ENCODE measurements at regions not wholly inside any gene's neighbourhood (a gene's known extent, or its start where the extent isn't known, plus 50 kb on each side); places are given as distances from the start of the nearest gene placed in this dataset.

DNA sequence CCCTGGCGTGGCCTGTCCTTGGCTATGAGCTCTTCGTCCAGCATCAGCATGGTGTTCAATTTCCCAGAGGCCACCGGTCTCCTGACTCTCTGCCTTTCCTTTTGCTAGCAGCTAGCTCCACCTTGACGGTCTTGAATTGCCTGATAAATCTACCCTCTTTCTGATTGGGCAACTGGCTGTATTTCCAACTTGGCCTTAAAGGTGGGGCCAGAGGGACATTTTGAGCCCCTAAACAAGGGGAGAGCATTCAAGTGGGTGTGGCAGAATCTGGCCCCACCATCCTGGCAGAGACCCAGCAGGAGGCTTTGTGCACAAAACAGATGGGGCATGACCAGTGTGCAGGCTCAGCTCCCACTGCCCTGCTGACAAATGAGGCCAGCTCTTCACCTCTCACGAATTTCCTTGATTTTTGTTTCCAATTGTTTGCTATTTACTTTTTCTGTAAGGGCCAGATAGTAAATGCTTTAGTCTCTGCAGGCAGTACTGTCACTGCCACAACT lies 148.9 kb upstream of the VSTM2B start:
- H3K27ac Mint-ChIP-seq = no peak overlapping the region
- H3K9me3 Mint-ChIP-seq = no peaks in the 10 kb centered on the region
- TF ChIP-seq, protein P1, sequence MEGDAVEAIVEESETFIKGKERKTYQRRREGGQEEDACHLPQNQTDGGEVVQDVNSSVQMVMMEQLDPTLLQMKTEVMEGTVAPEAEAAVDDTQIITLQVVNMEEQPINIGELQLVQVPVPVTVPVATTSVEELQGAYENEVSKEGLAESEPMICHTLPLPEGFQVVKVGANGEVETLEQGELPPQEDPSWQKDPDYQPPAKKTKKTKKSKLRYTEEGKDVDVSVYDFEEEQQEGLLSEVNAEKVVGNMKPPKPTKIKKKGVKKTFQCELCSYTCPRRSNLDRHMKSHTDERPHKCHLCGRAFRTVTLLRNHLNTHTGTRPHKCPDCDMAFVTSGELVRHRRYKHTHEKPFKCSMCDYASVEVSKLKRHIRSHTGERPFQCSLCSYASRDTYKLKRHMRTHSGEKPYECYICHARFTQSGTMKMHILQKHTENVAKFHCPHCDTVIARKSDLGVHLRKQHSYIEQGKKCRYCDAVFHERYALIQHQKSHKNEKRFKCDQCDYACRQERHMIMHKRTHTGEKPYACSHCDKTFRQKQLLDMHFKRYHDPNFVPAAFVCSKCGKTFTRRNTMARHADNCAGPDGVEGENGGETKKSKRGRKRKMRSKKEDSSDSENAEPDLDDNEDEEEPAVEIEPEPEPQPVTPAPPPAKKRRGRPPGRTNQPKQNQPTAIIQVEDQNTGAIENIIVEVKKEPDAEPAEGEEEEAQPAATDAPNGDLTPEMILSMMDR (IDR thresholded peaks at IDR 0.05; ENCODE audit: unreplicated experiment in 3 of 3) = no peak
- H3K4me1 Mint-ChIP-seq = peaks cover 18% of the 10 kb centered on the region
- no peaks in the 10 kb centered on the region for H3K36me3 Mint-ChIP-seq (ENCODE audit: low read depth)
- H3K4me3 Mint-ChIP-seq = no peak overlapping the region
- peaks cover 44% of the 10 kb centered on the region for H3K27me3 Mint-ChIP-seq (ENCODE audit: low read depth)

DNA sequence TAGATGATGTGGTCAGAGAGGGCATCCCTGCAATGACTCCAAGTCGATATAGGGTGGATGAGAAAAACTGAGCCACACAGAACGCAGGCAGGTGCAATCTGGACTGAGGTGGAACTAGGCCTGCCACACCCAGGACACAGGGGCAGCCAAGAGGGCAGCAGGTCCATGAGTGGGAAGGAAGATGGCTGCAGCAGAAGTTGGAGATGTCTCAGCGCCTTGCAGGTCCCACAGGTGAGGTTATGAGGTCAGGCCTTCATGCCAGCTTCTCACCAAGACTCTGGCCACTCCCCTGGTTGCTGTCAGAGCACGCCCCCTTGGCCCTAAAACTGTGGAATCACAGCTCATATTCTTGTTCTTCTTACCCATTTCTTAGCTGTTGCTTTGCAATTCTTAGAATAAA lies 147.7 kb upstream of the VSTM2B start:
- H3K4me1 Mint-ChIP-seq = peaks cover 18% of the 10 kb centered on the region
- TF ChIP-seq, protein P1 (IDR thresholded peaks at IDR 0.05; ENCODE audit: unreplicated experiment in 3 of 3) = no peak
- H3K27me3 Mint-ChIP-seq (ENCODE audit: low read depth) = peaks cover 46% of the 10 kb centered on the region
- no peak overlapping the region for H3K4me3 Mint-ChIP-seq
- H3K36me3 Mint-ChIP-seq (ENCODE audit: low read depth) = no peaks in the 10 kb centered on the region
- no peak overlapping the region for H3K27ac Mint-ChIP-seq
- H3K9me3 Mint-ChIP-seq = no peaks in the 10 kb centered on the region

DNA sequence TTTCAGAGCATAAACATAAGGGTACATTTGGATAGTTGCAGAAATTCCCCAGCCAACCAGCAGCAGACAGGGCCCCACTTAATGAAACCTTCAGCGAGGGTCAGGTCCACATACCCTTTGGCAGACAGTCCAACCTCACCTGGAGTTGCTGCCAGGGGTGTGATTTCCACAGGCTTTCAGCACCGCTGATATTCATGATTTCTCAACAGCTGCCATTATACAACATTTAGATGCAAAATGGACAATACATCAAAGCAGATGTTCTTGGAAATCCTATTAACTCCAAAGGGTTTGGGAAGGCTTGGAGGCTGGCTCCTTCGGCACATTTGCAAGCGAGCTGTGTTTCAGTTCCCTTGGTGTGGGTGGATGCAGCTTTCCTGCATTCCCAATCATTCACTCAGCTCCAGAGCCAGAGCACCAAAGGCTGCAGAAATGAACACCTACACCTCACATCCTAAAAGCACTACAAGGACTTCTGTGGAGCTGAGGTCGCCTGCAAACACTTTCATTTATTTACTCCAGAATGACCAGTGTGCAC lies 147.2 kb upstream of the VSTM2B start:
- no peak overlapping the region for H3K4me3 Mint-ChIP-seq

DNA sequence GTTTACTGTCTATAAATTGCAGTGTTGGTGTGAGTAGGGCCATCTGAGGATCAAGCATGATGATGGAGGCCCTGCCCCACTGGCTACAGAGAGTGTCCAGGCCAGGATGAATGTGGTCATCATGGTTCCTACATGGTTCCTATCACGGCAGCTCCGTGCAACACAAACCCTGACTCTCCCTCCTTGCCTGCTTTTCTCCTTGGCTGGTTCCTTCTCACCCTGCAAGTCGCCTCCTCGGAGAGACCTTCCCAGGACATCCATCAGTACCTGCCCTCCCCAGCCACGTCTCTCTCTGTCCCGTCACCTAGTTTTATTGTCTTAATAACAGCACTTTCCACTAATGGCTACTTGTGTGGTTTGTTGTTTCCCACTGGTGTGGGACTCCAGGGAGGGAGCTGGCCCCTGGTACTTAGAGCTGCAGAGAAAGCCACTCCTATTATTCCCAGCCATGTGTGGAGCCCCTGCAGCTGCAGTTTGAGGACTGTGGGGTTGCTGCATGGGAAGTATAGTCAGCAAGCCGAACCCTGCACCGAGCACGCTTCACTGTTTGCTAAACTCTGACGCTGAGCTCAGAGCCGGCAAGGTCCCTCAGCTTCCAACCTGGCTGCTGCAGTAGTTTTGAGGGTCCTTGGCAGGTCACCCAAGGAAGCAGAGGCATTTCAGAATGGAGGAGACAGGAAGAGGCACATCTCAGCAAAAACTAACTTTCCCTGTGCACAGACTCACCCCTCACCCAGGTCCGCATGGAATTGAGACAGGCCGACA lies 146.4 kb upstream of the VSTM2B start:
- Mint-ChIP-seq H3K4me1 (peaks cover 23% of the 10 kb centered on the region), H3K27me3 (ENCODE audit: low read depth) (peaks cover 43% of the 10 kb centered on the region), H3K36me3 (ENCODE audit: low read depth) (no peaks in the 10 kb centered on the region), H3K9me3 (no peaks in the 10 kb centered on the region), H3K27ac (peak overlapping the region; percentile 27 to 71 (median 51)), H3K4me3 (no peak overlapping the region)
- TF ChIP-seq, protein P1 (IDR thresholded peaks at IDR 0.05; ENCODE audit: unreplicated experiment in 3 of 3) = no peak

More for the DNA sequence above, 147.2 kb upstream of the VSTM2B start:
- TF ChIP-seq, protein P1 (IDR thresholded peaks at IDR 0.05; ENCODE audit: unreplicated experiment in 3 of 3) = no peak
- Mint-ChIP-seq H3K27me3 (ENCODE audit: low read depth) (peaks cover 41% of the 10 kb centered on the region), H3K4me1 (peaks cover 18% of the 10 kb centered on the region), H3K9me3 (no peaks in the 10 kb centered on the region), H3K36me3 (ENCODE audit: low read depth) (no peaks in the 10 kb centered on the region), H3K27ac (no peak overlapping the region)

DNA sequence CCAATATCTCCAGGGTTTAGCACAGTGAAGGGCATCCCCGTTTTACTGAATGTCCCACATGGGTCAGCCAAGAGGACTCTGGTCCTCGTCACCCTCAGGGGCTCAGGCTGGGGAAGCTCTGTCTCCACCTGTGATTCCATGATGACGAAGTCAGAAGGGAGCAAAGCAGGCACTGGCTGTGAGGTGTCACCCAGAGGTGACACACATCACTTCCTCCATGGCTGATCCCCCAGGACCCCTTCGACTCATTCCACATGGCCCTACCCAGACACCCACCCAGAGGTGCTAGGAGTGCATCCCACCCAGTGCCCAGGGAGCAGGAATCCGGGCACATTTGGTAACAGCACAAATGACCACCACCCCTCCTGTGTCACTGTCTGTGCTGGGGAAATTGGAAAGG lies 145.2 kb upstream of the VSTM2B start:
- peaks cover 29% of the 10 kb centered on the region for H3K4me1 Mint-ChIP-seq
- H3K27me3 Mint-ChIP-seq (ENCODE audit: low read depth) = peaks cover 46% of the 10 kb centered on the region
- H3K9me3 Mint-ChIP-seq = no peaks in the 10 kb centered on the region
- no peak overlapping the region for H3K27ac Mint-ChIP-seq
- TF ChIP-seq, protein P1 (IDR thresholded peaks at IDR 0.05; ENCODE audit: unreplicated experiment in 3 of 3) = no peak
- no peaks in the 10 kb centered on the region for H3K36me3 Mint-ChIP-seq (ENCODE audit: low read depth)
- H3K4me3 Mint-ChIP-seq = no peak overlapping the region

All from nephron (organoid).